ENCODE measurements at regions not wholly inside any gene's neighbourhood (a gene's known extent, or its start where the extent isn't known, plus 50 kb on each side); places are given as distances from the start of the nearest gene placed in this dataset.
"Not testable (repeated sequence)": the region's sequence is repeated elsewhere in the genome, so short reads cannot be mapped to it uniquely, and the experiment has no call there.

DNA sequence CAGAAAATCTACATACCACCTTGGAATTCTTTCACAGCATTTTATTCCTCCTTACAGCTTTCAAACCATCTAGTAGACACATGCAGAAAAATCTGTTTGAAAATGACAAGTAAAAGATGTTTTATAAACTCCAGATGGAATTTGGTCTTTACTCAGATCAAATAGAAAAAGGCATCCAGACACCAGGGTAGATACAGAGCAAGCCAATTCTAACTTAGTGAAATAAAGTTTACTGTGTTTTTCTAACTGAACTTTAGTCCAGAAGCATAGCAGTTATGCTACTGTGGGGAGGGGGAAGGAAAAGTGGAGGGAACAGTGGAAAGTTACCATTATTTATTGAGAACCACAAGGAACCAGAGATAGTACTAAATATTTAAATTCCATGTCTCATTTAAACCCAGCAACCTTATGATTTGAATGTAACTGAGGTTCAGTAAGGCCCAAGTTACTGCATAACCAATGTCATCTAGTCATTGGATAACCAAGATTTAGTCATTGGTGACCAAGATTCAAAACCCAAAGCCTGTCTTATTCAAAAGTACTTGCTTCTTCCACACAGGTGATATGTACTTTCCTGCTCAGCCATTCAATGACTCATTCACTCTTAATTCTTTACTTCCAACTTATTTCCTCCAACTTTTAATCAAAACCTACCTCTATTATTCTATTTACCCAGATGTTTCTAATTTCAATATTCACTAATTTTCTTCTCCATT lies 57.7 kb downstream of the RAD51AP2 start:
- no peak for DNase-seq (ENCODE audit: low spot score)

GRCh38 chr2:17455343-17455742 lies 62.9 kb downstream of the RAD51AP2 start:
- DNase-seq (ENCODE audit: low spot score), result no peak

GRCh38 chr2:17446191-17446590 lies 72.0 kb downstream of the RAD51AP2 start:
- DNase-seq (ENCODE audit: low spot score), result not testable (repeated sequence)

DNA sequence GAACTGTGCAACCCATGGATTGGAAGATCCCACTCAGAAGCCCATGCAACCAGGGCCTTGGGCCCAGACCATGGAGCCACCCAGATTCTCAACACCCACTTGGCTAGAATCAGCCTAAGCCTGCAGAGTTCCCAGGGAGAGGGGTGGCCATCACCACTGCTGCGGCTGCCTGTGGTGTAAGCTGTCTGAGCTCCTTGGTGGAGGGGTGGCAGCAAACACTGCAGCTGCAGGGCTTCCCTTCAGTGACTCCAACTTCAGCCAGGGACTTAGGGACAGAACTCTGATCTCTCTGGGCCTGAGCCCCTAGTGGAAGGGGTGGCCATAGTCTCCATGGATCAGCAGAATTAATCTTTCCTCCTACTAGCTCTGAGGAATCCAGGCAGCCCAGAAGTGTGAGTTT lies 72.5 kb downstream of the RAD51AP2 start:
- DNase-seq (ENCODE audit: low spot score), result no peak

GRCh38 chr2:17442334-17442733 lies 75.9 kb downstream of the RAD51AP2 start:
- DNase-seq (ENCODE audit: low spot score), result no peak

- no peak for DNase-seq (ENCODE audit: low spot score)
These were observed 76.5 kb downstream of the RAD51AP2 start for GRCh38 chr2:17441790-17442189.

GRCh38 chr2:17441055-17441771 lies 77.0 kb downstream of the RAD51AP2 start:
- DNase-seq (ENCODE audit: low spot score), result no peak

GRCh38 chr2:17430326-17430725 lies 87.9 kb downstream of the RAD51AP2 start:
- no peak for DNase-seq (ENCODE audit: low spot score)

DNA sequence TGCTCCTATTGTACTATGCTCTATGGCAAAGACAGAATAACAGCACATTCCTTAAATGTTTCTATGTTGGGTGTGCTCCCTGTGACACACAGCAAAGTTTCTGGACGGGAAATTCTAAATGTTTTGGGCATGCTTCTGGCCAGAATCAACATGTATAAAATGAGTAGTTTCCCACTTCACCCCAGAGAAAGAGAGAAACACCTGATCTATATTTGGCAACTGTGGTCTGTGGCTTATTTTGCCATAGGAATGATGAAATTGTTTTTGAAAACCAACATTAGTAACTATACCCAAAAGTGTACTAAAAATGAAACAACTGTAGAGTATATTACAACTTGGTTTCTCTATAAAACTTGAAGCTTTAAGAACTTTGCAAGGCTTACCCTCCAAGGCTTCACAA lies 89.1 kb downstream of the RAD51AP2 start:
- DNase-seq (ENCODE audit: low spot score), result peak; percentile 3

DNA sequence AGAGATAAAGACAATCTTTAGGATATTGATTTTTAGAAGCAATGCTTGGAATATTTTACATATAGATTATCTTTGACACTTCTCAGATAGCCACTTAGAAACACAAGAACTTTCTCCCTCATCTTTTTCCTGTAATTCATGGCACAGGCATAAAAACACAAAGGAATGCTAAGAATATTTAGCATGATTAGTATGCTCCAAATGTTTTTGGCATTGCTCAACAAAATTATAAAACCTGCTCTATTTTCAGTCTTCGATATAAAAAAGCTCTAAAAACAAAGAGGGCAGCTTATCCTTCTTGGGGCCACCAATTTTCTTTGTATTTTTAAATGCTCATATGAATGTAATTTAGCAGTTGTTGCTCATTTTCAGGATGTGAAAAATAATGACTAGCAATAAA lies 90.8 kb downstream of the RAD51AP2 start:
- no peak for DNase-seq (ENCODE audit: low spot score)

- no peak for DNase-seq (ENCODE audit: low spot score)
These were observed 91.5 kb downstream of the RAD51AP2 start for GRCh38 chr2:17426743-17427142.

- DNase-seq (ENCODE audit: low spot score), result no peak
These were observed 96.2 kb downstream of the RAD51AP2 start for GRCh38 chr2:17422061-17422460.

GRCh38 chr2:17416884-17417391 lies 101.3 kb downstream of the RAD51AP2 start:
- DNase-seq (ENCODE audit: low spot score), result peak; percentile 4

- no peak for DNase-seq (ENCODE audit: low spot score)
These were observed 105.2 kb downstream of the RAD51AP2 start for GRCh38 chr2:17413036-17413435.

- DNase-seq (ENCODE audit: low spot score), result no peak
These were observed 117.1 kb downstream of the RAD51AP2 start for GRCh38 chr2:17401096-17401495.

- no peak for DNase-seq (ENCODE audit: low spot score)
These were observed 119.5 kb downstream of the RAD51AP2 start for GRCh38 chr2:17398770-17399169.

GRCh38 chr2:17388798-17389197 lies 129.4 kb downstream of the RAD51AP2 start:
- no peak for DNase-seq (ENCODE audit: low spot score)

DNA sequence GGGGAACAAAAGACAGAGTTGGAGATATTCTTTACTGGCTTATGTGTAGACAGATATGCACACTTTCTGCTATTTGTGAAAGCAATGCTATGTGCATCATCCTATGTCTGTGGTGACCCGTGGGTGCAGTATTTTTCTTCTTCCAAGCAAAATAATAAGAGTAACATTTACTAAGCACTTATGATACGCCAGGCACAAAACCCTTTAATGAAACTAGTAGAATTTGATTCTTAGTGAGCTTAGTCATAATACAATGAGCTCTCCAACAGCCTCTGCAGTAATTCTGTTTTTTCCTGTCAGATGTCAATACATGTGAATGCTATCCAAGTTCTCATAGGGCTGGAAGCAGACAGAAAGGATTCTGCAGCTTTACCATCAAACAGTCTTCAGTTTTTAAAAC lies 130.6 kb downstream of the RAD51AP2 start:
- DNase-seq (ENCODE audit: low spot score), result no peak

DNA sequence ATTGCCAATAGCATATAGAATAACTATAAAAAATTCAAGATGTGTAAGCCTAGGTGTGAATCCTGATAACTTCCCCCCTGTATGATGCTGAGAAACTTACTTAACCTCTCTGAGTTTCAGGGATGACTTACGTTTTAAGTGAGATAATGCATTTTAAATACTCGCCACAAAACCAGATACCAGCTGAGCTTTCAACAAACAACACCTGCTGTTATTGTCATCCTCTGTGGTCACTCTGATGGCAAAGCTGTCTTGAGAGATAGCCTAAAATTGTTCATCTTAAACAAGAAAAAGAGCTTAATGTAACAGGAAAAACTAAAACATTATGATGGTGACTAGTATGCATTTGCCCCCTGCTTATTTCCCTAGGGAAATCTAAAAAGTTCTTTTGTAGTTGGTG lies 131.5 kb downstream of the RAD51AP2 start:
- no peak for DNase-seq (ENCODE audit: low spot score)

DNA sequence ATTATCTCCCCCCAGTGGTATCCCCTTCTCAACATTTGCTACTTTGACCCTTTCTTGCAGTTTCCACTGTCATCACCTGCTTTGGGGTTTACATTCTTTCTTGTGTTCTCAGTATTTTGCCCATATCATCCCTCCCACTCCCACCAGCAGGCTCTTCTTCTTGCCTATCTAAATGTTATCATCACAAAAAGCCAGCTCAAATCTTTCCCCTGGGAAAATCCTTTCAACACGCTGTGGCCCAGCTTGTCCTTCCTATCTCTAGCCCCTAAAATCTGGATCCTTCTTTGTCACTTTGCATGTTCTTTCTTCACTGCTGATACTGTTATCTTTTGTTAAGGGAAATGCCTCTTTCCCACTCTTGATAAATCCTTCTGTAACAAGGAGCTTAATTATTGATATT lies 138.2 kb downstream of the RAD51AP2 start:
- no peak for DNase-seq (ENCODE audit: low spot score)

GRCh38 chr2:17375262-17375661 lies 143.0 kb downstream of the RAD51AP2 start:
- no peak for DNase-seq (ENCODE audit: low spot score)

- DNase-seq (ENCODE audit: low spot score), result peak; percentile 10
These were observed 144.5 kb downstream of the RAD51AP2 start for GRCh38 chr2:17373741-17374140.

GRCh38 chr2:17373041-17373440 lies 145.2 kb downstream of the RAD51AP2 start:
- peak; percentile 5 for DNase-seq (ENCODE audit: low spot score)

DNA sequence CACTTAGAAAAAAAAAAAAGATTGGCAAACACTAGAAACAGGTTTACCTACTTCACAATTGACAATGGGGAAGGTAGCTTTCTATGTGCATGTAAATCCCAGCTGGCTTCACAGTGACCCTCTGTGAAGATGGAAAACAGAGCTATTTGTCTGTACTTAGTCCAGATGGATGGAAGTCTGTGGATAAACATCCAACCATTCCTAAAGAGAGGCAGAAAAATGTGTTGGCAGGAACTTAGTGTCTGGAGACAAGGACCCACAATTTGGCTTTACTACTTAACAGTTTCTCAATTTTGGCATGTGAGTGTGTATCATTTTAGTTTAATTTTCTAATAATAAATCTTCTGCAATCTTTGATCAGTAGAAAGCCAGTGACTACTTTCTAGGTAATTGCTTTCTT lies 154.4 kb downstream of the RAD51AP2 start:
- DNase-seq (ENCODE audit: low spot score), result no peak

All from AG08396 (cell line).